ENCODE measurements at regions not wholly inside any gene's neighbourhood (a gene's known extent, or its start where the extent isn't known, plus 50 kb on each side); places are given as distances from the start of the nearest gene placed in this dataset.

DNA sequence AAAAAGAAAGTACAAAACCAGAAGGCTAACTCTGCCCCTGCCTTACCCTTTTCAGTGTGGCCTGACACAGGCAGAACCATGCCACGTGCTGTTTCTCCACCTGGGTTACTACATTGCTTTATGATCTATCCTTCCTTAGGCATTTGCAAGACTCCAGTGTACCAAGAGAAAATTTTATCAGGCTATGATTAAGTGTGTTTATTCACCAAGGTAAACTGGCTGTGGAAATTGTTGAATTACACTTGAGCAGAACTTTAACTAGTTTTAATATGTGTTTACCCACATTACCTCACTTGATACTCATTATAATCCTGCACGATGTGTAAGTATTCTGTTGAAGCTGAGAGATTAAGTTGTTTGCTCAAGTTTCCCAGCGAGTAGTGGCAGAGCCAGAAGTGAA lies 129.7 kb upstream of the MYOCD start:
- Histone ChIP-seq H4K20me1 (ENCODE audit: control insufficient read depth, insufficient read depth, insufficient read length) (no peaks in the 10 kb centered on the region), H3K23me2 (ENCODE audit: insufficient read length, low read depth, low read length, poor library complexity, severe bottlenecking) (no peaks in the 10 kb centered on the region), H3K9me3 (ENCODE audit: control insufficient read depth, low read depth, low read length) (no peaks in the 10 kb centered on the region), H3K9ac (ENCODE audit: extremely low read depth, insufficient read length, low read length) (no peak overlapping the region), H3K79me2 (ENCODE audit: insufficient read depth, low read length) (no peaks in the 10 kb centered on the region), H4K5ac (ENCODE audit: insufficient read length, low read depth, low read length) (no peak overlapping the region), H2BK15ac (ENCODE audit: low read depth, low read length) (no peak overlapping the region), H2BK12ac (ENCODE audit: insufficient read length, low read depth, low read length) (no peak overlapping the region), H2AFZ (ENCODE audit: low read length) (no peak overlapping the region), H3K14ac (ENCODE audit: insufficient read depth, low read length) (no peak overlapping the region), H3T11ph (ENCODE audit: low read length) (no peak overlapping the region), H3K27ac (ENCODE audit: insufficient read length, low read depth, low read length) (no peak overlapping the region), H3K27me3 (ENCODE audit: insufficient read depth, low read length) (no peaks in the 10 kb centered on the region), H2AK5ac (ENCODE audit: insufficient read length, low read length) (no peak overlapping the region), H3K23ac (ENCODE audit: insufficient read length, low read depth, low read length) (no peak overlapping the region), H3K18ac (ENCODE audit: insufficient read length, low read depth, low read length) (no peak overlapping the region), H3K4ac (ENCODE audit: low read depth, low read length) (no peak overlapping the region), H2BK120ac (ENCODE audit: low read depth, low read length, poor library complexity, severe bottlenecking) (no peak overlapping the region), H4K8ac (replicated peaks; ENCODE audit: insufficient read length, low read depth, low read length) (no peak overlapping the region), H3K79me1 (ENCODE audit: insufficient read depth, low read depth, low read length, poor library complexity, severe bottlenecking) (no peaks in the 10 kb centered on the region), H2BK5ac (ENCODE audit: insufficient read length, low read length) (no peak overlapping the region), H3K4me2 (ENCODE audit: insufficient read depth, insufficient read length, low read length) (no peak overlapping the region), H4K91ac (ENCODE audit: insufficient read length, low read depth, low read length) (no peak overlapping the region), H3K56ac (ENCODE audit: insufficient read length, low read depth, low read length) (no peak overlapping the region), H2BK20ac (ENCODE audit: low read depth, low read length, poor library complexity, severe bottlenecking) (no peak overlapping the region), H3K4me1 (ENCODE audit: insufficient read depth, low read length) (no peaks in the 10 kb centered on the region; the same call in 1 of the 2 replicates)
- TF ChIP-seq, protein P1, sequence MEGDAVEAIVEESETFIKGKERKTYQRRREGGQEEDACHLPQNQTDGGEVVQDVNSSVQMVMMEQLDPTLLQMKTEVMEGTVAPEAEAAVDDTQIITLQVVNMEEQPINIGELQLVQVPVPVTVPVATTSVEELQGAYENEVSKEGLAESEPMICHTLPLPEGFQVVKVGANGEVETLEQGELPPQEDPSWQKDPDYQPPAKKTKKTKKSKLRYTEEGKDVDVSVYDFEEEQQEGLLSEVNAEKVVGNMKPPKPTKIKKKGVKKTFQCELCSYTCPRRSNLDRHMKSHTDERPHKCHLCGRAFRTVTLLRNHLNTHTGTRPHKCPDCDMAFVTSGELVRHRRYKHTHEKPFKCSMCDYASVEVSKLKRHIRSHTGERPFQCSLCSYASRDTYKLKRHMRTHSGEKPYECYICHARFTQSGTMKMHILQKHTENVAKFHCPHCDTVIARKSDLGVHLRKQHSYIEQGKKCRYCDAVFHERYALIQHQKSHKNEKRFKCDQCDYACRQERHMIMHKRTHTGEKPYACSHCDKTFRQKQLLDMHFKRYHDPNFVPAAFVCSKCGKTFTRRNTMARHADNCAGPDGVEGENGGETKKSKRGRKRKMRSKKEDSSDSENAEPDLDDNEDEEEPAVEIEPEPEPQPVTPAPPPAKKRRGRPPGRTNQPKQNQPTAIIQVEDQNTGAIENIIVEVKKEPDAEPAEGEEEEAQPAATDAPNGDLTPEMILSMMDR (conservative IDR thresholded peaks at IDR 0.05) = no peak
- Mint-ChIP-seq H3K4me1 (peaks cover 16 to 20% of the 10 kb centered on the region in 2 experiments), H3K9me3 (no peaks in the 10 kb centered on the region), H3K36me3 (ENCODE audit: insufficient read depth in 1 of 3, low read depth in 3 of 3) (no peaks in the 10 kb centered on the region), H3K27me3 (ENCODE audit: low read depth) (no peaks in the 10 kb centered on the region), H3K4me3 (no peak overlapping the region), H3K27ac (no peak overlapping the region)
- WGBS (ENCODE audit: extremely low coverage, insufficient read length, low lambda C conversion rate) = no CpG with 5 or more reads among the region's 3 CpGs
- no peak for DNase-seq

Data from H9 (cell line).